GM23248 (cell line): ENCODE measurements at regions not wholly inside any gene's neighbourhood (a gene's known extent, or its start where the extent isn't known, plus 50 kb on each side); places are given as distances from the start of the nearest gene placed in this dataset.

ENCODE experiments used
- EZH2 ChIP-seq: fragments of 200-600 bp; sonication (generic); IDR thresholded peaks from 2 replicates; pipeline ENCODE4 v1.6.1; 2018; ENCODE audit warnings: antibody characterized with exemption, mild to moderate bottlenecking; ENCODE audit not compliant: insufficient read depth, poor library complexity, severe bottlenecking
- EZH2phosphoT487 ChIP-seq: fragments of 200-600 bp; sonication (generic); IDR thresholded peaks from 2 replicates; pipeline ENCODE4 v1.6.1; 2018; ENCODE audit warnings: antibody characterized with exemption, moderate library complexity, mild to moderate bottlenecking, low read depth; ENCODE audit not compliant: insufficient read depth

DNA sequence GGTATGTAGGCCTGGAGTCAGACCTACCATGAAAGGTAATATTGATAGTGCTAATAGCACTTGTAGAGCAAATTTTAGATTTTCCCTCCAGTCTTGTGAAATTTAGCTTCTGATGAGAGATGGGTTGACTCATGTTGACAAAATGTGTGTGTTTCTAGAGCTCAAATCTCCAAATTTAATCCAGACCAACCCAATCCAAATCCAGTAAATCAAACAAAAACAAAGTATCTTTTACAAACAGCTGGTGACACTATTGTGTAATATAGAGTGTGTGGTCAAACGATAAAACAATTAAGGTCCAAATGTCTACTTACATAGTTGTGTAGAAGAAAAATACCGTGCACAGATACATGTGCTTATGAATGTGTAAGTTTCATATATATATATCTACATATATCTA lies 63.4 kb upstream of the KITLG start:
- no peak for TF ChIP-seq EZH2
- TF ChIP-seq EZH2phosphoT487, result no peak
